Fibroblast of skin of scalp (primary cell): ENCODE measurements at regions not wholly inside any gene's neighbourhood (a gene's known extent, or its start where the extent isn't known, plus 50 kb on each side); places are given as distances from the start of the nearest gene placed in this dataset.
"Not testable (repeated sequence)": the region's sequence is repeated elsewhere in the genome, so short reads cannot be mapped to it uniquely, and the experiment has no call there.

Experiments
- DNase-seq: peaks from one replicate; pipeline ENCODE4 v3.0.0-alpha.2; 2013

DNA sequence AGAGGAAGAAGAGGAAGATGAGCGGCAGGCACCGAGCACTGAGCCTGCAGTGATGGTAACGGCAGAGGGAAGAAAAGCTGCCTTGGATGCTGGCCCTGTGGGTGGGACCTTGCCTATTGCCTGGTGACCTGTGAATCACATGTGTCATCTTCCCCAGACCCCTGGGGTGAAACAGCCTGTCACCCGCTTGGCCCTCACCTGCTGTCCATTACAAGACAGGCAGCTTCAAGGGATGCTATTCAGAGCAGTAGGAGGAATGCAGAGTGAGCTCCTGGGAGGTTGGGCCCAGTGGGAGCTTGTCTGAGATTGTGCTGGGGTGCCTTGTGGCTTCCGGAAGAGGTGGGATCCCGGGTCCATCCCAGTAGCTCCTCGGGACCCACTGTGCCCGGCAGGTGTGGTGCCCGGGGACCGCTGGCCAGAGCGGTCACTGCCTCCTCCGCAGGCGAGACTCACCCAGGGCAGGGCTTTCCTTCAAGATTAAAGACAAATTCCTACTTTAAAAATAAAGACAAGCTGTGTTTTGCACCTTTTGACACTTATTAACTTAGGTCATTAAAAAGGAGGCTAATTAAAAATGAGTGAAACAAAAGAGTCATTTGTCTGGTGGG, 440.2 kb upstream of the MKI67 start:
- no peak for DNase-seq

DNA sequence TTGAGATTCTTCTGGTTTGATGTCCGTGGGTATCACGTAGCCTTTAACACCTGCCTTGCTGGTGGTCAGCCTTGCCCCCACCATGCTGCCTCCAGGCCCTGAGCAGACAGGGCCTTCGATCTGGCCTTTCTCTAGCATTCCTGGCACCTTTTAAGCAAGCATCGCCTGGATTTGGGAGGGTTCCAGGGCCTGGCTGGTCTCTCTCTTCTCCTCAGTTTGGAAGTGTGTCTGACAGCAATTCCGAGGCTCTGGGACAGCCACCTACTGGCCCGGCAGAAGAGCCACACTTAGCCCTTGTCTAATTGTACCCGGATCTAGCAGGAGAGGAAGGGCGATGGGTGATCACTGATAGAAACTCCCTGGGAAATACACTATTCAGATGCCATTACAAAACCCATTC, 441.3 kb upstream of the MKI67 start:
- no peak for DNase-seq

DNA sequence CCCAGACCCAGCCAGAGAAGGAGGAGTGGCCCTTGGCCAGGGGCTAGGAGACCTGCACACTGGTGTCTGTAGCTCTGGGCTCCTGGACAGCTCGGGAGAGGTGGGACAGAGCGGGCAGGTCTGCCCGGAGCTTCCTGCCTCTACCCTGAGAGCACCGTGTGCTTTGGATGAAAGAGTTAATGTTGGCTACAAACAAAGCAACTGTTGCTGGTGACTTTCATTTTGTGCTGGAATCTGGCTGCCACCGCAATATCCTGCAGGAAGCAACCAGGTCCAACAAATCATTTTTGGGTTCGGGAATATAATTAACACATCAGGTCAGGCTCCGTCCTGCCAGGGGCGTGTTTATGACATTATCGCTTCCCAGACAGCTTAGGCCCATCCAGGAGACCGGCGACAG, 441.8 kb upstream of the MKI67 start:
- DNase-seq = no peak

DNA sequence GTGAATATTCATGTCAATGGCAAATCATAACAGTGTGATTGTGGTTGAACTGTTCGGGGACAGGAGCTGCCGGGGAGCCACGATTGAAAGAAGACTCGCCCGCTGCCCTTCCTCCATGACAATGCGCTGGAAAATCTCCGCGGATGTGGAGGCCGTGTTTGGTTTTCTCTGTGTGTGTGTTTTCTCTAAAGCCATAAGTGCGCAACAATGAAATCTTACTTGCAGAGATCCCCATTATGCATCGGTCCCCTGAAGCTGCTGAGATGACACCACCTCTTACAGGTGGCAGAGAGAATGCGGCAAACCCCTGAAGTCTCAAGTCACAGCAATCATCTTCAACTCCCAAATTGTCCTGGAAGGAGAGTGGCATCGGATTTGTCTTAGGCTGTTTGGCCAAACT, 442.3 kb upstream of the MKI67 start:
- no peak for DNase-seq

DNA sequence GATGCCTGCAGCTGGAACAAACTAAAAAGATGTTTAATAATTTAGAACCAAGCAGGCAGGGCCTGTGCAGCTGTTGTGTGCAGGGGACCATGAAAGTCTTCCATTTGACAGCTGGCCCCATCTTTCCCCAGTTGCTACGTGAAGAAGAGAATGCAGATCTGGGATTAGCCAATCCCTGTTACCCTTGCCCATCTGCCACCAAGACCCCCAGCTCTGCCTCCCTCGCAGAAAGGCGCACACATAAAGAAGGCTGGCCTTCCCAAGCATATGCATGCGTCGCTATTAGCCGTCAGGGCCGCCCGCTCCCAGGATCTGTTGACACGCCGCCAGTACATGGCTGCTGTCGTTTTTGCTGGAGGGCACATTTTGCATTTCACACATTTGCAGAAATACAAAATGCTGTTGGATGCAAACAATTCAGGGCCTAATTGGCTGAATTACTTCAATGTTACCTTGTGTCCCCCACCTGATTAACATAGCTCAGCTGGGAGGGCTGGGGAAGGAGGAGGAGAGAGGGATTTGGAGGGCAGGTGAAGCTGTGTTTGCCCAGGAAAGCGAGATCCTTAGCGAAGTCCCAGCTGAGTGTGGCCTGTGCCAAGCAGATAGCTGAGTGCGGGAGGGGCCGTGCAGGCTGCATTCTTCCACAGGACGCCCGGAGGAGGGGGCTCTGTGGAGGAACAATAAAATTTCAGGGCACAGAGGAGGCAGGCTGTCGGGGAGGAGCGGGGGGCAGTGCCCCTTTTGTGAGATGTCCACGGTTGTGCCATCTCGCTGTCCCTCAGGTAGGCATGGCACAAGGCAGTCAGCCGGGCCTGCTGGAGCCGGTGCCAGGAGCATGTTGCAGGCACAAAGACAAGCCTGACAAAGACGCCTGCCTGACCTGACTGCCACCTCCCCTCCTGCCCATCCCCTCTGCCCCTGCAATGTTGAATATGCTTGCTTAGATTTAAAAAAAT, 443.0 kb upstream of the MKI67 start:
- no peak for DNase-seq

DNA sequence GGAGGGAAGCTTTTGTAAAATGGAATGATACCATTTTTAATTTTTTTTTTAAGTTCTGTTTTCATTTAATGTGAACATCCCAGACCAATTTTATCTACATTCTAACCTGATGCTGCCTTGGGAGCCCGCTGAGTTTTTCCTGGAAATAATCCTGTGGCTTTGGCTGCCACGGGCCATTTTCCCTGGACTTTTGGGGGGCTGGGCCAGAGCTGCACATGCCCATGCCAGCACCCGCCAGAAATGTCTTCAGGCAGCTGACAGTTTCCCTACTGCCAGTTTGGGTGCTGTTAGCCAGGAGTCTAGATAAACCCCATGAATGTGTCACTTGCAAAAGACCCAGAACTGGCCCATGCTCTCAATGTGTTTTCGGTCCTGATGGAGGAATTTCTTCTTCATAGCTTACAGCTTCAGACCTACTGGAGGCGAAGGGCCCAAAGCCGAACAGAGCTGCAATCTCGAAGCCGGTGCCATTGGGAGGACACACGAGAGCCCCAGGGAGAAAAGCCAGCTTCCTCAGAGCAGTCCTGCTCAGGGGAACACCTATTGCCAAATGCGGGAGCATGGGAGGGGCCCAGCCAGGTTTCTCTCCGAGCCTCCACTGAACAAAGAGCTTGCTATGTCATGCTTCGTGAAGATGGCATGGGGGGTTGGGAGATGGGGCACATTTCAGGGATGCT, 444.2 kb upstream of the MKI67 start:
- DNase-seq = no peak

DNA sequence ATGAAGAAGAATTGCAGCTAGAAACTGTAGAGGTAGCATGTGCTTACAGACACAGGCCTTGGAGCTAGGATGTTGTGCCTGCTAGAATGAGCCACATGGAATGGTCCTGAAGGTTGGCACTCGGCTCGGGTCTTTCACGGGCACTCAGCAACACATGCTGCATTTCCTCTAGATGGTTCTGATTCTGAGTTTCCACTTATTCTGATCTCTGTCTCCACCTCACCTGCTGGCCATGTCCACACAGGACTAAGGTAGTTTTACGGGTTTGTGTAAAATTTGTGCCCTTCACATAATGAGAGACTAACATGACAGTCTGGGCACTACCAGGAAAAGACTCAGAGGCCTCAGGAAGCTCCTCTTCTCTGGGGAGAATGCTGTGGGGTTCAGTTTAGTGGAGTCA, 444.8 kb upstream of the MKI67 start:
- DNase-seq = no peak

DNA sequence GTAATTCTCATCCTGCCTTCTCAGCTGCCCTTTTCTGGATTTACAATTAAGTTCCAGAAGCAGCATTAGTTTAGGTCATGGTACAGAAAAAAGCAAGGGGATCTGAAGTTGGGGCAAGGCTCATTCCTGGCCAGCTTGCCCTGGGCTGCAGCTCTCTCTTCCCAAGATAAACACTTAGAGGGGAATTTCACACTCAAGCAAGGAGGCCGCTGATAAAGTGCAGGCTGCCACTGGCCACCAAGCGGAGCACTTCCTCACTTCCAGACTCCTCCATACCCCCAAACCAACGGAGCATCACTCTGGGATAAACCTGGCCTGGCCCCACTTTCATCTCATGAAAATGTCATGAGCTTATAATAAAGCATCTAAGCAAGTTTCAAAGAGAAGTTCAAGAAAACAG, 445.5 kb upstream of the MKI67 start:
- no peak for DNase-seq

DNA sequence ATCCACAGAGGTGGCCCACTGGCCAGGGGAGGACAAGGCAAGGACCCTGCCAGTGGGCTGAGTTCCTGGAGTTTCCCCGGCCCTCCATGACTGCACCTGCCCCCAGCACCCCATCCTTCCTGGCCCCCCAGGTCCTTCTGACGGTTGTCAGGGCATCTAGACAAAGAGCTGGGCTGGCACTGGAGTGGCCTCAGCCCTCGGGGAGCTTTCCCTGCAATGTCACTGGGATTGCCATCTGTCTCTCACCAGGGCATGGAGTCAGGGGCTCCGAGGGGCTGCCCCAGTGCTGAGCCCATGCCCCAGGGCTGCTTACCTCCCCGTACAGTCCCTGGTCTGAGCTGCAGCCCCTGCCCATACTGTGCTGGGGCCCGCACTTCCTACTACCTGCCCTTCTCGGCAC, 446.5 kb upstream of the MKI67 start:
- no peak for DNase-seq

DNA sequence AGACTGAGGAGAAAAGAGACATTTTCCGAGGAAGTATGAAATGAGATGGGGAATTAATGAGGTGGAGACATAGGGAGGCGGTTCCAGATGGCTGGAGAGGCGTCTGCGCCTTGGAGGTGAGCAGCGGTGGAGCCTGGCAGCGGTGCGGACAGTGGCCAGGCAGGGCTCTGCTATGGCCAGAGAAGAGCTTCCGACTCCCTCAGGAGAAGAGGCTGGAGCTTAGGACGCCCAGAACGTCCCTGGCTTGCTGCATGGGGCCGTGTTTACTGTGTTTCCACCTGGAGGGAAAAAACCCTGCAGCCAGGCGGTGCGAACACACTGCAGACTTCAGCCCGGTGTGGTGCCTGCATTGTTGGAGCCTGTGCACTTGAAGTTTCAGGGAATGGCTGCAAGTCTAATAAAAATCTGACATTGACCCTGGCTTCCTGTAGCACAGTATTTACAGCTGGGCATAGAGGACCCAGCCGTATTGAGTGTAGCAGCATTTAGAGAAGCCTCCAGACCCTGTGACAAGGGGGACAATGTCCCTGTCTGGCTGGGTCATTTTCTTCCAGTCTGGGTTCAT, 447.1 kb upstream of the MKI67 start:
- DNase-seq = no peak

DNA sequence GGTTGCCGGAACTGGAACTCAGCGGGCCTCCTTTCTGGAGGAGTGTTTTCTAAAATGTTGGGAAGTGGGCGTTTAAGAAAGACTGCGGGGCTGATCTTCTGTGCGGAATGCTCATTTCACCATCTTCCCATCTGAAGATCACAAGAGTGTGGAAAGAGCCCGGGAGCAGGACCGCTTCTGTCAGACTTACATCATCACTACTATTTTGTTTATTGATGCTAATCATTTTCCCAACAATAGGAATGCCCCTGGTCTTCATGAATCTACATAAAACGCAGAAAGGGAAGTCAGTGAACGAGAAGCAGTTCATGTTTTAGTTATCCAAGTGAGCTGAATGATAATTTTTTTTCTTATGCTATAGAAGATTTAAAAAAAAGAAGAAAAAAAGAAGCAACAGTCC, 447.8 kb upstream of the MKI67 start:
- DNase-seq = peak; percentile 7

DNA sequence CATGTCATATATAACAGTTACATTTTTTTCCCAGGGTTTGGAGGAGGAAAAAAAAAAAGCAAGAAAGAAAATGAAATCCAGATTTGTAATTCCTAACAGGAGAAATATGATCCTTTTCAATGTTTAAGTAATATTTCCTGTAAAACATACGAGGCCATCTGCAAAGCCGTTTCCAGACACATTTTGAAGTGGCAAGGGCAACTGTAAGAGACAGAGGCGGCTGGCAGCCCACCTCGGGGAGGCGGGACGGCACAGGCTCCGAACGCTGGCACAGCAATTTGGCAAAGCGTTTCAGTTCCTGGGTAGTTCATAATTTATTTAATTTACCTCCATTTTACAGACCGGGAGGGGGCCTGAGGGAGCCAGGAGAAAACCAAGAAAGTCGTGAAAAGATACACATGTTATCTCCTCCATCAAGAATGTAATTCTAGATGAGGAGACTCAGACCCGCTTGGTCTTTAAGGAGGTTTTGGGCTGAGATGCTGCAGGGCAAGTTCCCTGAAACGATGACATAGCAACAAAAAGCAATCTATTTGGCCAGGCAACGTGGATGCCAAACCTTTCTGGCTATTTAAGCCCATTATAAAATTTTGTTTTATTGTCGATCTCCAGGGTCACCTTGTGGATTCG, 448.5 kb upstream of the MKI67 start:
- DNase-seq = peak; percentile 43

DNA sequence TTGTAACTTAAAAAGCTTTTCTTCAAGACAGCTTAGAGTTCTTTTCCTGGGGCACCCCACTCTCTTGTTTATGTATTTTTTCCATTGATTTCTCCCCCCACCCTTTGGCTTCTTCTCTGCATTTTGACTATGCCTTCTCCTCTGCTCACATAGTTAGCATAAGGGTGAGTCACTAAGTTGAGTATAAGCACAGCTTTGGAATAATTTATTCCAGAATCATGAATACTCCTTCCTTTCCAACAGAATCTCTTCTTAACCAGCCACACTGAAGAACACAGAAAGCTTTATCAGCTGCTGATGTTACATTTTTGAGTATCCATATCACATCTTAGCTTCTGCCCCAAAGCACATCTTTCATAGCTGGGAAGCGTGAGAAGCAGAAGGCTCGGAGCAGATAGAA, 449.5 kb upstream of the MKI67 start:
- DNase-seq = peak; percentile 48

DNA sequence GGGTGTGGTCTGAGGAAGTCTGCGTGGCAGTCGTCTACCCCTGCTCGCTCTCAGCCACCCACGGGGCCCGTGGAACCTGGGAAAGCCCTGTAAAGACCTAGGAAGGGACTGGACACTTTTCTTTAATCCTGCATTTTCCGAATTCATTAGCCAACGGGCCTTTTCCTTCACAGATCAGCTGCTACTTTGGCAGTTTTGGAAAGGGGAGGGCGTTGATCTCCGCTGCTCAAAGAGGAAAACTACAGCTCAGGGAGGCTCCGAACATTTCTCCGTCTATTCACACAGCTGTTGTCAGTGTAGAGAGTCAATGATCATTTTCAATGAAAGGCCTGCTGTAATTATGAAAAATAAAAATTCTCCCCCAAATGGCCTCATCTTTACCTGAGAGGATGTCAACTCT, 450.1 kb upstream of the MKI67 start:
- DNase-seq = no peak

DNA sequence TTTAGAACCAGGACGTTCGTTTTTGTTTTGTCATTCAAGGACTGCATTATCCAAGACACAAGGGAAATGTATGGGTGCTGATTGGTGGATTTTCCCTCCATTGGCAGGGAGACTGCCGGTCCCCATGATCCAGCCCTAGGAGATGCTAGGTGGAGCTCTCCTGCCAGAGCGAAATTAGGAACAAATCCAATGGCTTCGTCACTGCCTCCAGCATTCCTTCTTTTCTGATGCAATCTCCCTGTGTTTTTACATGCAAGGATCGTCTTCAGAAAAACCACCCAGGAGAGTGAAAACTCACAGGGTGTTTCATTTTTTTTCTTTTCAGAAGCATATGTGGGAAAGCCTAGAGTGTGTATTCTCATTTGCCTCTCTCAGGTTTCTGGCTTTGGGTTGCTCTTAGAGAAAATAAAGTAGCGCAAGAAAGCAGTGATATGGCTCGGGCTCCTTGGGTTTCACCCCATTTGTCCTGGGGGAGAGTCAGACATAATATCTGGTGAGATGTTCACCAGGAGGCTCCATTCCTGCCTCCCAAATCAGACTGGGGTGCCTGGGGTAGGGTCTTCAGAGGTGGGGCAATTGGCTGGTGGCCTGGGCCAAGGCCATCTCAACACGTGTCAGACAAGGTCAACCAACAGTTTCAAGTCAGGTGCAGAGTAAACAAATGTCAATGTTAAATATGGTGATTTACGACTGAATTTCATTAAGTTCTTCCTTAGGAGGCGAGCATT, 450.9 kb upstream of the MKI67 start:
- peak; percentile 87 for DNase-seq

DNA sequence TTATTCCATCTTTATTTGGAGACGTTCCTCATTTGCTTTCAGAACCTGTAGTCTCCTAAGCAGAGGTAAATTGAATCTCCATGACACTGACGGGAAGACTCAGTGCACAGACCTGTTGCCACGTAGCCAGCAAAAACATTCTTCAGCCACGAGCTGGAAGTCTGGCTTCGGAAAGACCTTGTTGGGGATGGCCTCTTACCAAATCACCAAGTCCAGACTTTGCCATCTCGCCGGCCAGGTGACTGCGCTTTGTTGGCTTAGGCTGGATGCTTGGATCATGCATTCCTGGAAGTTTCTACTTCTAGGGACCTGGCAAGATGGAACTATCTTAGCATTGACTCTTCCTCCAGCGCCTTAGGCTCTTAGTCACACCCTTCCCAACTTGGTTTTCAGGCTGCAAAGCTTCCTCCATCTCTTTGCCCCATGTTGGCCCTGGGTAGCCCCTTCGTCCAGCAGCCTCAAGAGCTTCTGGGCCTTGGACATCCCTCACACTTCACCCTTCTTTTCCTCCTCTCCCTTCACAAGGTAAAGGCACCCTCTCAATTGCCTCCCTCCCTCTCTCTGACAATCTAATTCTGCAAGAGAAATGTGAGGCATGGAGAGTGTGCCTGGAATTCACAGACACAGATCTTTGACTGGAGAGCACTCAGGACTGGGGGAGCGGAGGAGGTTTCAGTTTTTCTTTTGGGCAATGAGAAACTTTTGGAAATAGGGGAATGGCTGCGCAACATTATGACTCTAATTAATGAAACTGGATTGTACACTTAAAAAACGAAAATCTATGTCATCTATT, 451.9 kb upstream of the MKI67 start:
- DNase-seq = no peak

DNA sequence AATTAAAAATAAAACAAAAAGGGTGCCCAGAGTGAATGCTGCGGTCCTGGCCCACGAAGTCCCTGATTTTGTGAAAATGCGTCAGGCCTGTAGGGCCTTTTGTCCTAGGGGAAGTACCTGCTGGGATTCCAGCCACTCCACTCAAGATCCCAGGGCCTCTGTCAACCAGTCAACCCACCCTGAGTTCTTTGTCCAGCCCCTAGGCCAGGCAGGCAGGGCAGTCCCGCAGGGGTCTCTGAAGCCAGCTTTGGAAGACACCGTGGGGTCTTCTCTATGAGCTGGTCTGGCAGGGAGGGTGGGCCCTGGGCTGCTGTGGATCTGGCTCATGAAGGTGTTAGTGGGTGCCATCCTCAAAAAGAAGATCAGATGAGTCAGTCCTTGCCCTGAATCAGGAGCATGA, 452.5 kb upstream of the MKI67 start:
- no peak for DNase-seq

DNA sequence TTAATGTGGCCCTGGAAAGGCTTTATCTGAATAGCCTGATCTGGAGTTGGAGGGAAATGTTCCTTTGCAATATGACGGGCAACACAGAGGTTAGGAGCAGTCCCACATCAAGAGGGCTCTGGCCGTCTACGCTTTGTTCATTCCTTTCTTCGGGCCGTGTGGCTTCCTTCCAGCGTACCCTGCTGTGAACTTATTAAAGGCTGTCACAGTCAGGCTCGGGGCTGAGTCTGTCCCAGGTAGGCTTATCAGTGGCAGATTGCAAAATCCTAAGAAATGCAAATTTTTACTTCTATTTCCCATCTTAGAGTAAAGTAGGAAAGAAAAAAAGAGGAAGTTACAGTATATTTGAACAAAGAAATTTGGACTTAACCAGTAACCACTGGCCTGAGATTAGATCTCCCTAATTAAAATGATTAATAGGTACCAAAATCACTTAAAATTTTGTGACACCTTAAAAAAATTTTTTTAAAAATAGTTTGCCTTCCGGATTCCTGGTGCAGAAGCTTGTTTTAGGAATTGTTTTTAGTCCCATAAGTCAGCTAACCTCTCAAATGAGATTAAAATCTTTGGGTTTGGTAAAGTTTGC, 453.1 kb upstream of the MKI67 start:
- DNase-seq = no peak

DNA sequence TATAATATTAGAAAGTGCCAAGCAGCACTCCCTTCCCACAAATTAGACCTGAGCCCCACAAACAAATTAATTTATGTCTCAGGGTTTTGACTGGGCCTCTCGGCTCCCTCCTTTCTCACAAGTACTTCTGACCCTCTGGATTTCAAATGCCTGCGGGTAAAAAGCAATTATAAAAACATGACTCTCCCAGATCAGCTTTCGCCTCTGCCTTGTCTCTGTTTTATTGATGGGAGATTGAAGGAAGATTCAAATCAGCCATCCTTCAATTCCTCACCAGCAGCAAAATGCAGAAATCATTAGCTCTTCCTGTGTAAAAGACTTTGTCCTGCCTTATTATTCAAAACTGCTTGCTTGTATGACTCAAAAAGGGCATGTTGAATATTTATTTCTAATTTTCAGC, 453.7 kb upstream of the MKI67 start:
- DNase-seq = no peak

DNA sequence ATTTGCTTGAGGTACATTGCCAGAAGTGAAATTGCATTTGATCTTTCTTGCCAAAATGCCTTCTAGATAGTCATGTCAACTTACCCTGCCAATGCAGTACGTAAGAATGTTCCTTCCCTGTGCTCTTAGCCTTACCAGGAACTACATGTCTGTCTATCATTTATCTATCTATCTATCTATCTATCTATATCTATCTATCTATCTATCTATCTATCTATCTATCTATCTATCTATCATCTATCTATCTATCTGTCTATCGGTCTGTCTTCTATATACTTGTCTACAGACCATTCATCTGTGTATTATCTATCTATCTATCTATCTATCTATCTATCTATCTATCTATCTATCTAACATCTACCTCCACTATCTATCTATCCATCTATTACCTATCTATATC, 456.9 kb upstream of the MKI67 start:
- DNase-seq = not testable (repeated sequence)

DNA sequence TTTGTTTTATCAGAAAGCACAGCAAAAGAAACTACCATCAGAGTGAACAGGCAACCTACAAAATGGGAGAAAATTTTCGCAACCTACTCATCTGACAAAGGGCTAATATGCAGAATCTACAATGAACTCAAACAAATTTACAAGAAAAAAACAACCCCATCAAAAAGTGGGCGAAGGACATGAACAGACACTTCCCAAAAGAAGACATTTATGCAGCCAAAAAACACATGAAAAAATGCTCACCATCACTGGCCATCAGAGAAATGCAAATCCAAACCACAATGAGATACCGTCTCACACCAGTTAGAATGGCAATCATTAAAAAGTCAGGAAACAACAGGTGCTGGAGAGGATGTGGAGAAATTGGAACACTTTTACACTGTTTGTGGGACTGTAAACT, 460.4 kb upstream of the MKI67 start:
- not testable (repeated sequence) for DNase-seq
